GM21381 (cell line): ENCODE measurements at regions not wholly inside any gene's neighbourhood (a gene's known extent, or its start where the extent isn't known, plus 50 kb on each side); places are given as distances from the start of the nearest gene placed in this dataset.
"Not testable (repeated sequence)": the region's sequence is repeated elsewhere in the genome, so short reads cannot be mapped to it uniquely, and the experiment has no call there.

Experiments
- ATAC-seq: cut with Tn5 transposase; IDR thresholded peaks from one replicate; pipeline ENCODE4 v1.9.1; 2021; ENCODE audit warnings: mild to moderate bottlenecking, moderate library complexity; ENCODE audit not compliant: unreplicated experiment

- ATAC-seq, result no peak
Measured at GRCh38 chr21:39006571-39007311, 176.5 kb downstream of the PSMG1 start.

- no peak for ATAC-seq
Measured at GRCh38 chr21:39005502-39005787, 177.8 kb downstream of the PSMG1 start.

GRCh38 chr21:39004634-39005501 is 178.4 kb downstream of the PSMG1 start:
- ATAC-seq, result no peak

GRCh38 chr21:39003982-39004633 is 179.1 kb downstream of the PSMG1 start:
- ATAC-seq, result no peak

GRCh38 chr21:39001341-39001740 is 181.9 kb downstream of the PSMG1 start:
- ATAC-seq, result no peak

- no peak for ATAC-seq
Measured at GRCh38 chr21:39000496-39000895, 182.8 kb downstream of the PSMG1 start.

GRCh38 chr21:38999161-38999560 is 184.1 kb downstream of the PSMG1 start:
- no peak for ATAC-seq

- not testable (repeated sequence) for ATAC-seq
Measured at GRCh38 chr21:38998281-38998680, 185.0 kb downstream of the PSMG1 start.

- ATAC-seq, result not testable (repeated sequence)
Measured at GRCh38 chr21:38997843-38998175, 185.4 kb downstream of the PSMG1 start.

GRCh38 chr21:38997051-38997842 is 186.0 kb downstream of the PSMG1 start:
- no peak for ATAC-seq

- no peak for ATAC-seq
Measured at GRCh38 chr21:38996355-38996754, 186.9 kb downstream of the PSMG1 start.

GRCh38 chr21:38995731-38996130 is 187.5 kb downstream of the PSMG1 start:
- ATAC-seq, result no peak

GRCh38 chr21:38995071-38995669 is 188.1 kb downstream of the PSMG1 start:
- ATAC-seq, result no peak

GRCh38 chr21:38994042-38994441 is 188.3 kb downstream of the ETS2 start:
- no peak for ATAC-seq

GRCh38 chr21:38993561-38993960 is 187.8 kb downstream of the ETS2 start:
- no peak for ATAC-seq

GRCh38 chr21:38992737-38993136 is 187.0 kb downstream of the ETS2 start:
- ATAC-seq, result no peak

GRCh38 chr21:38990424-38990794 is 184.7 kb downstream of the ETS2 start:
- ATAC-seq, result no peak

- no peak for ATAC-seq
Measured at GRCh38 chr21:38989745-38990423, 184.2 kb downstream of the ETS2 start.

- ATAC-seq, result no peak
Measured at GRCh38 chr21:38989379-38989744, 183.6 kb downstream of the ETS2 start.
